Astrocyte (in vitro differentiated cells and primary cell): ENCODE measurements at regions not wholly inside any gene's neighbourhood (a gene's known extent, or its start where the extent isn't known, plus 50 kb on each side); places are given as distances from the start of the nearest gene placed in this dataset.
"Not testable (repeated sequence)": the region's sequence is repeated elsewhere in the genome, so short reads cannot be mapped to it uniquely, and the experiment has no call there.

ENCODE experiments used
- EZH2 ChIP-seq: IDR thresholded peaks from 2 replicates; pipeline ENCODE4 v1.6.1; 2012; ENCODE audit warnings: mild to moderate bottlenecking, low read length, inconsistent platforms; ENCODE audit not compliant: insufficient read depth
- TF ChIP-seq, protein P1 (sequence below): IDR thresholded peaks from 2 replicates; pipeline ENCODE4 v1.5.1; 2011; ENCODE audit warnings: low read depth, mild to moderate bottlenecking, inconsistent platforms, low read length, moderate library complexity; ENCODE audit not compliant: insufficient read depth

DNA sequence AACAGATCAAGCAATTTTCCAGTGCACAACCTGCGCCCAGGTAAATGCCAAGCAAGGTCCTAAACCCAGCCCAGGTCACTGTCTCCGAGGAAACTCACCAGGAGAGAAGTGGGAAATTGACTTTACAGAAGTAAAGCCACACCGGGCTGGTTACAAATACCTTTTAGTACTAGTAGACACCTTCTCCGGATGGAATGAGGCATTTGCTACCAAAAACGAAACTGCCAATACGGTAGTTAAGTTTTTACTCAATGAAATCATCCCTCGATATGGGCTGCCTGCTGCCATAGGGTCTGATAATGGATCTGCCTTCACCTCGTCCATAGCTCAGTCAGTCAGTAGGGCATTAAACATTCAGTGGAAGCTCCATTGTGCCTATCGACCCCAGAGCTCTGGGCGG, 459.0 kb upstream of the HTR1E start:
- TF ChIP-seq, protein P1, sequence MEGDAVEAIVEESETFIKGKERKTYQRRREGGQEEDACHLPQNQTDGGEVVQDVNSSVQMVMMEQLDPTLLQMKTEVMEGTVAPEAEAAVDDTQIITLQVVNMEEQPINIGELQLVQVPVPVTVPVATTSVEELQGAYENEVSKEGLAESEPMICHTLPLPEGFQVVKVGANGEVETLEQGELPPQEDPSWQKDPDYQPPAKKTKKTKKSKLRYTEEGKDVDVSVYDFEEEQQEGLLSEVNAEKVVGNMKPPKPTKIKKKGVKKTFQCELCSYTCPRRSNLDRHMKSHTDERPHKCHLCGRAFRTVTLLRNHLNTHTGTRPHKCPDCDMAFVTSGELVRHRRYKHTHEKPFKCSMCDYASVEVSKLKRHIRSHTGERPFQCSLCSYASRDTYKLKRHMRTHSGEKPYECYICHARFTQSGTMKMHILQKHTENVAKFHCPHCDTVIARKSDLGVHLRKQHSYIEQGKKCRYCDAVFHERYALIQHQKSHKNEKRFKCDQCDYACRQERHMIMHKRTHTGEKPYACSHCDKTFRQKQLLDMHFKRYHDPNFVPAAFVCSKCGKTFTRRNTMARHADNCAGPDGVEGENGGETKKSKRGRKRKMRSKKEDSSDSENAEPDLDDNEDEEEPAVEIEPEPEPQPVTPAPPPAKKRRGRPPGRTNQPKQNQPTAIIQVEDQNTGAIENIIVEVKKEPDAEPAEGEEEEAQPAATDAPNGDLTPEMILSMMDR = not testable (repeated sequence)
- not testable (repeated sequence) for TF ChIP-seq EZH2
